OCI-LY3 (cell line): ENCODE measurements at regions not wholly inside any gene's neighbourhood (a gene's known extent, or its start where the extent isn't known, plus 50 kb on each side); places are given as distances from the start of the nearest gene placed in this dataset.

Experiments
- CTCF ChIP-seq: fragments of 200-600, 300-600 bp; sonication (generic); IDR thresholded peaks from 2 replicates; pipeline ENCODE4 v1.5.1; 2014; ENCODE audit warnings: antibody characterized with exemption, low read length, low read depth
- EZH2phosphoT487 ChIP-seq: fragments of 200-600 bp; shearing (Covaris generic); IDR thresholded peaks from 2 replicates; pipeline ENCODE4 v1.6.1; 2018; ENCODE audit warnings: antibody characterized with exemption, mixed run types, low read depth

- TF ChIP-seq CTCF (no peak), EZH2phosphoT487 (no peak)
These were observed 139.6 kb upstream of the HCRTR2 start for GRCh38 chr6:55034752-55035151.
